H9 (cell line): ENCODE measurements at regions not wholly inside any gene's neighbourhood (a gene's known extent, or its start where the extent isn't known, plus 50 kb on each side); places are given as distances from the start of the nearest gene placed in this dataset.

Experiments
- DNase-seq: peaks from one replicate; pipeline ENCODE4 v3.0.0-alpha.2; 2017
- H2AFZ ChIP-seq: one replicate; pipeline ENCODE4 v1.6.1; 2013; ENCODE audit warnings: mild to moderate bottlenecking, low read length, control low read depth, moderate library complexity
- H2AK5ac ChIP-seq: 2 replicates; pipeline ENCODE4 v1.6.1; 2013; ENCODE audit warnings: low read length, control low read depth, mixed read lengths; ENCODE audit not compliant: insufficient read length
- H2BK120ac ChIP-seq: one replicate; pipeline ENCODE4 v1.6.1; 2013; ENCODE audit warnings: low read depth, mild to moderate bottlenecking, low read length, control low read depth, inconsistent platforms; ENCODE audit not compliant: poor library complexity, severe bottlenecking
- H2BK12ac ChIP-seq: 2 replicates; pipeline ENCODE4 v1.6.1; 2013; ENCODE audit warnings: low read length, control low read depth, mixed read lengths, low read depth; ENCODE audit not compliant: insufficient read length
- H2BK15ac ChIP-seq: 2 replicates; pipeline ENCODE4 v1.6.1; 2013; ENCODE audit warnings: low read depth, low read length, control low read depth
- H2BK20ac ChIP-seq: one replicate; pipeline ENCODE4 v1.6.1; 2013; ENCODE audit warnings: low read depth, mild to moderate bottlenecking, low read length, control low read depth, inconsistent platforms; ENCODE audit not compliant: poor library complexity, severe bottlenecking
- H2BK5ac ChIP-seq: 2 replicates; pipeline ENCODE4 v1.6.1; 2013; ENCODE audit warnings: low read length, control low read depth, mixed read lengths; ENCODE audit not compliant: insufficient read length
- H3K14ac ChIP-seq: 2 replicates; pipeline ENCODE4 v1.6.1; 2013; ENCODE audit warnings: low read length, control low read depth; ENCODE audit not compliant: insufficient read depth
- H3K18ac ChIP-seq: 2 replicates; pipeline ENCODE4 v1.6.1; 2013; ENCODE audit warnings: low read depth, mild to moderate bottlenecking, mixed read lengths, low read length, control low read depth; ENCODE audit not compliant: insufficient read length
- H3K23ac ChIP-seq: 2 replicates; pipeline ENCODE4 v1.6.1; 2013; ENCODE audit warnings: low read length, control low read depth, mixed read lengths, low read depth; ENCODE audit not compliant: insufficient read length
- H3K23me2 ChIP-seq: 2 replicates; pipeline ENCODE4 v1.6.1; 2013; ENCODE audit warnings: low read depth, mild to moderate bottlenecking, mixed read lengths, low read length, control low read depth; ENCODE audit not compliant: insufficient read length, poor library complexity, severe bottlenecking
- H3K27ac ChIP-seq: 2 replicates; pipeline ENCODE4 v1.5.1; 2013; ENCODE audit warnings: low read length, control low read depth, mixed read lengths, low read depth; ENCODE audit not compliant: insufficient read length
- H3K27me3 ChIP-seq: 2 replicates; pipeline ENCODE4 v1.6.1; 2013; ENCODE audit warnings: low read length, control low read depth, inconsistent platforms; ENCODE audit not compliant: insufficient read depth
- H3K4ac ChIP-seq: 2 replicates; pipeline ENCODE4 v1.6.1; 2013; ENCODE audit warnings: low read depth, mild to moderate bottlenecking, control low read depth, inconsistent platforms, low read length, moderate library complexity
- H3K4me1 ChIP-seq: 2 replicates; pipeline ENCODE4 v1.6.1; 2013; ENCODE audit warnings: low read length, control low read depth, inconsistent platforms; ENCODE audit not compliant: insufficient read depth
- H3K4me2 ChIP-seq: 2 replicates; pipeline ENCODE4 v1.6.1; 2013; ENCODE audit warnings: low read length, control low read depth, mixed read lengths; ENCODE audit not compliant: insufficient read length, insufficient read depth
- H3K56ac ChIP-seq: 2 replicates; pipeline ENCODE4 v1.6.1; 2013; ENCODE audit warnings: low read depth, mild to moderate bottlenecking, mixed read lengths, low read length, control low read depth; ENCODE audit not compliant: insufficient read length
- H3K79me1 ChIP-seq: 2 replicates; pipeline ENCODE4 v1.6.1; 2013; ENCODE audit warnings: low read depth, mild to moderate bottlenecking, moderate library complexity, low read length, control low read depth, inconsistent platforms; ENCODE audit not compliant: insufficient read depth, poor library complexity, severe bottlenecking
- H3K79me2 ChIP-seq: 2 replicates; pipeline ENCODE4 v1.6.1; 2013; ENCODE audit warnings: low read length, control low read depth, inconsistent platforms; ENCODE audit not compliant: insufficient read depth
- H3K9ac ChIP-seq: 2 replicates; pipeline ENCODE4 v1.6.1; 2013; ENCODE audit warnings: low read length, control low read depth, mixed read lengths; ENCODE audit not compliant: insufficient read length; ENCODE audit errors: extremely low read depth
- H3K9me3 ChIP-seq: one replicate; pipeline ENCODE4 v1.6.1; 2013; ENCODE audit warnings: low read depth, low read length, inconsistent platforms; ENCODE audit not compliant: control insufficient read depth
- H3T11ph ChIP-seq: one replicate; pipeline ENCODE4 v1.6.1; 2013; ENCODE audit warnings: mild to moderate bottlenecking, low read length, control low read depth, inconsistent platforms
- H4K20me1 ChIP-seq: one replicate; pipeline ENCODE4 v1.6.1; 2013; ENCODE audit not compliant: control insufficient read depth, insufficient read length, insufficient read depth
- H4K5ac ChIP-seq: 2 replicates; pipeline ENCODE4 v1.6.1; 2013; ENCODE audit warnings: low read depth, mild to moderate bottlenecking, mixed read lengths, low read length, control low read depth; ENCODE audit not compliant: insufficient read length
- H4K8ac ChIP-seq: replicated peaks from 2 replicates; pipeline ENCODE4 v1.6.1; 2013; ENCODE audit warnings: low read length, control low read depth, mixed read lengths, low read depth; ENCODE audit not compliant: insufficient read length
- H4K91ac ChIP-seq: 2 replicates; pipeline ENCODE4 v1.6.1; 2013; ENCODE audit warnings: low read depth, mild to moderate bottlenecking, moderate library complexity, mixed read lengths, low read length, control low read depth; ENCODE audit not compliant: insufficient read length
- H3K27ac Mint-ChIP-seq, 3 experiments: 2 replicates in 2 of 3; 3 replicates in 1 of 3; pipeline ENCODE4 v1.8.0; 2020 to 2021; ENCODE audit warnings: mixed read lengths in 3 of 3, mild to moderate bottlenecking in 1 of 3, moderate library complexity in 1 of 3
- H3K27me3 Mint-ChIP-seq: 2 replicates; pipeline ENCODE4 v1.8.0; 2021; ENCODE audit warnings: low read depth, mild to moderate bottlenecking, moderate library complexity, mixed read lengths
- H3K36me3 Mint-ChIP-seq, 3 experiments: 2 replicates in 2 of 3; 3 replicates in 1 of 3; pipeline ENCODE4 v1.8.0; 2020 to 2021; ENCODE audit warnings: low read depth in 3 of 3, mixed read lengths in 3 of 3; ENCODE audit not compliant: insufficient read depth in 1 of 3
- H3K4me1 Mint-ChIP-seq, 2 experiments: 2 replicates each; pipeline ENCODE4 v1.8.0; 2020; ENCODE audit warnings: mixed read lengths in 2 of 2
- H3K4me3 Mint-ChIP-seq, 2 experiments: 2 replicates in 1 of 2; 3 replicates in 1 of 2; pipeline ENCODE4 v1.8.0; 2020 to 2021; ENCODE audit warnings: mild to moderate bottlenecking in 2 of 2, mixed read lengths in 2 of 2, moderate library complexity in 1 of 2
- H3K9me3 Mint-ChIP-seq, 2 experiments: 2 replicates in 1 of 2; 3 replicates in 1 of 2; pipeline ENCODE4 v1.8.0; 2020; ENCODE audit warnings: mild to moderate bottlenecking in 2 of 2, mixed read lengths in 2 of 2, moderate library complexity in 1 of 2
- WGBS: extraction: QIAGEN DNeasy Blood & Tissue Kit; methylation state at CpG from one replicate; pipeline ENCODE4 v1.1.7; 2013; ENCODE audit warnings: missing lambda C conversion rate, low lambda C conversion rate, mixed read lengths; ENCODE audit not compliant: insufficient read length; ENCODE audit errors: extremely low coverage; 5-methylcytosine and 5-hydroxymethylcytosine counted together
- TF ChIP-seq, protein P1 (sequence below): fragments of 200-600 bp; sonication (generic); conservative IDR thresholded peaks from 3 replicates; pipeline ENCODE4 v1.8.0; 2021; ENCODE audit warnings: antibody characterized with exemption, mild to moderate bottlenecking

DNA sequence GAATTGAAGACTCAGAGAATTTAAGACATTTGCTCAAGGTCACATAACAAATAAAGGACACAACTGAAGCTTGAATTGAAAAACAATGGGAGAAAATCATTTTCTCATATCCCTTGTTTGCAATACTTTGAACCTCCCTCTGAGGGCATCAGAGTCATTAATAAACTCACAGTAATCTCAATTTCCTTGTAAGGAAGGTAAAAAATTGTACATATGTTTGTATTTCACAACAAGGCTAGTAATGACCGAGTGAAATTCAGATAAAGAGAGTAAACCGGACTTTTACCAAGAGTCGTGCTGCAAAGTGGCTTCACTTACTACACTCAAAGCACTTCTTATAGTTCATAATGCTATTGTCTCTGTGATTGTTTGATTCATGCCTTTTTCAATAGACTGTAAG is 665.0 kb downstream of the NR2F1-AS1 start:
- Histone ChIP-seq H4K91ac (no peak overlapping the region), H3K14ac (no peak overlapping the region), H3K27me3 (no peaks in the 10 kb centered on the region), H2AFZ (no peak overlapping the region), H3K4me2 (no peak overlapping the region), H3K23me2 (no peaks in the 10 kb centered on the region), H3K56ac (no peak overlapping the region), H2AK5ac (no peak overlapping the region), H3T11ph (no peak overlapping the region), H4K5ac (no peak overlapping the region), H4K8ac (no peak overlapping the region), H2BK15ac (no peak overlapping the region), H3K79me2 (no peaks in the 10 kb centered on the region), H2BK12ac (no peak overlapping the region), H4K20me1 (no peaks in the 10 kb centered on the region), H2BK20ac (no peak overlapping the region), H3K23ac (no peak overlapping the region), H3K18ac (no peak overlapping the region), H3K4ac (no peak overlapping the region), H2BK120ac (no peak overlapping the region), H3K4me1 (no peaks in the 10 kb centered on the region; the same call in 1 of the 2 replicates), H3K27ac (no peak overlapping the region), H3K9me3 (no peaks in the 10 kb centered on the region), H2BK5ac (no peak overlapping the region), H3K9ac (no peak overlapping the region), H3K79me1 (no peaks in the 10 kb centered on the region)
- Mint-ChIP-seq H3K4me3 (no peak overlapping the region), H3K27ac (no peak overlapping the region), H3K36me3 (peaks cover 0 to 2% (median 0%) of the 10 kb centered on the region in 3 experiments; a peak in 1 of 7 replicates), H3K9me3 (peaks cover 0 to 2% of the 10 kb centered on the region in 2 experiments; a peak in 3 of 5 replicates), H3K27me3 (no peaks in the 10 kb centered on the region), H3K4me1 (peaks cover 18% of the 10 kb centered on the region in 2 experiments)
- no peak for DNase-seq
- whole genome bisulfite sequencing, result no CpG with 5 or more reads among the region's 3 CpGs
- TF ChIP-seq, protein P1, sequence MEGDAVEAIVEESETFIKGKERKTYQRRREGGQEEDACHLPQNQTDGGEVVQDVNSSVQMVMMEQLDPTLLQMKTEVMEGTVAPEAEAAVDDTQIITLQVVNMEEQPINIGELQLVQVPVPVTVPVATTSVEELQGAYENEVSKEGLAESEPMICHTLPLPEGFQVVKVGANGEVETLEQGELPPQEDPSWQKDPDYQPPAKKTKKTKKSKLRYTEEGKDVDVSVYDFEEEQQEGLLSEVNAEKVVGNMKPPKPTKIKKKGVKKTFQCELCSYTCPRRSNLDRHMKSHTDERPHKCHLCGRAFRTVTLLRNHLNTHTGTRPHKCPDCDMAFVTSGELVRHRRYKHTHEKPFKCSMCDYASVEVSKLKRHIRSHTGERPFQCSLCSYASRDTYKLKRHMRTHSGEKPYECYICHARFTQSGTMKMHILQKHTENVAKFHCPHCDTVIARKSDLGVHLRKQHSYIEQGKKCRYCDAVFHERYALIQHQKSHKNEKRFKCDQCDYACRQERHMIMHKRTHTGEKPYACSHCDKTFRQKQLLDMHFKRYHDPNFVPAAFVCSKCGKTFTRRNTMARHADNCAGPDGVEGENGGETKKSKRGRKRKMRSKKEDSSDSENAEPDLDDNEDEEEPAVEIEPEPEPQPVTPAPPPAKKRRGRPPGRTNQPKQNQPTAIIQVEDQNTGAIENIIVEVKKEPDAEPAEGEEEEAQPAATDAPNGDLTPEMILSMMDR, result no peak
